A549 (cell line): ENCODE measurements at regions not wholly inside any gene's neighbourhood (a gene's known extent, or its start where the extent isn't known, plus 50 kb on each side); places are given as distances from the start of the nearest gene placed in this dataset.

Experiments
- CTCF ChIP-seq: fragments of >200 bp; sonication (Bioruptor Twin); formaldehyde crosslinking; IDR thresholded peaks from 3 replicates; pipeline ENCODE4 v1.5.1; 2016
- KDM1A ChIP-seq: fragments of 200-600 bp; sonication (generic); IDR thresholded peaks from 2 replicates; pipeline ENCODE4 v1.6.1; 2016; ENCODE audit warnings: low read depth, mild to moderate bottlenecking

DNA sequence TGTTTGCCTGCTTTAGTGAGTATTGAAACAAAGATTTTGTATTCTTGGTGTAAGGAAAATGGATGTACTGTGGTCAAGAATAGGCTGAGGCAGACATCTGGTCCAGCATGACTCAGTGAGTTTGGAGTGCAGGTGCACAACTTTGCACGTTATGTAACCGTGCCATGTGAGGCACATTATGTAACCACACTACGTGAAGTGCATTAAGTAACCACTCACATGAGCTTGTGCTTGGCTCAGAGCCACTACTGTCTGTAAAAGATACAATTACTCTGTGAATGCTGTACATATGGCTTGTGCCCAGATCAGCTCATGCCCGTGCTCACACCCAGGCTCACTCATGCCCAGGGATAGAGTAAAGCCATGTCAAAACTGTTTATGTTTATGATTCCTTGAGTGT lies 216.8 kb downstream of the CTH start:
- no peak for TF ChIP-seq KDM1A
- TF ChIP-seq CTCF = no peak
